ENCODE measurements at regions not wholly inside any gene's neighbourhood (a gene's known extent, or its start where the extent isn't known, plus 50 kb on each side); places are given as distances from the start of the nearest gene placed in this dataset.

GRCh38 chr5:174340226-174340625 is 294.7 kb downstream of the NSG2 start:
- intact Hi-C loops (cut with DNase I): no loop called here
- no peak for DNase-seq
- Histone ChIP-seq H3K36me3 (no peaks in the 10 kb centered on the region), H3K4me3 (no peak overlapping the region), H3K27ac (no peak overlapping the region), H3K4me1 (ENCODE audit: insufficient read depth) (no peaks in the 10 kb centered on the region), H3K27me3 (no peaks in the 10 kb centered on the region), H3K9me3 (no peaks in the 10 kb centered on the region)
- TF ChIP-seq POLR2A (IDR thresholded peaks at IDR 0.05) (no peak), CTCF (IDR thresholded peaks at IDR 0.05) (no peak), EP300 (IDR thresholded peaks at IDR 0.05) (no peak)
- WGBS, 3 donors: 73 to 77% (median 76%) methylated on average over 5 of the region's 5 CpGs

GRCh38 chr5:174342696-174343095 is 297.2 kb downstream of the NSG2 start:
- Histone ChIP-seq H3K4me1 (ENCODE audit: insufficient read depth) (no peaks in the 10 kb centered on the region), H3K4me3 (no peak overlapping the region), H3K9me3 (no peaks in the 10 kb centered on the region), H3K27ac (no peak overlapping the region), H3K36me3 (no peaks in the 10 kb centered on the region), H3K27me3 (no peaks in the 10 kb centered on the region)
- 83 to 90% (median 84%) methylated on average over 1 of the region's 1 CpG for WGBS, 3 donors
- intact Hi-C loops (cut with DNase I): no loop called here
- TF ChIP-seq EP300 (IDR thresholded peaks at IDR 0.05) (no peak), CTCF (IDR thresholded peaks at IDR 0.05) (no peak), POLR2A (IDR thresholded peaks at IDR 0.05) (no peak)
- DNase-seq: no peak

GRCh38 chr5:174343826-174344225 is 298.3 kb downstream of the NSG2 start:
- 65 to 77% (median 72%) methylated on average over 7 of the region's 7 CpGs for WGBS, 3 donors
- H3K27me3 ChIP-seq: no peaks in the 10 kb centered on the region
- no peaks in the 10 kb centered on the region for H3K36me3 ChIP-seq
- DNase-seq: no peak
- no peaks in the 10 kb centered on the region for H3K4me1 ChIP-seq (ENCODE audit: insufficient read depth)
- intact Hi-C loops (cut with DNase I): no loop called here
- H3K4me3 ChIP-seq: no peak overlapping the region
- H3K9me3 ChIP-seq: no peaks in the 10 kb centered on the region
- H3K27ac ChIP-seq: no peak overlapping the region
- TF ChIP-seq EP300 (IDR thresholded peaks at IDR 0.05) (no peak), CTCF (IDR thresholded peaks at IDR 0.05) (no peak), POLR2A (IDR thresholded peaks at IDR 0.05) (no peak)

- H3K4me3 ChIP-seq: no peak overlapping the region
- intact Hi-C loops (cut with DNase I): no loop called here
- no peaks in the 10 kb centered on the region for H3K4me1 ChIP-seq (ENCODE audit: insufficient read depth)
- no peak for DNase-seq
- no peak overlapping the region for H3K27ac ChIP-seq
- H3K36me3 ChIP-seq: no peaks in the 10 kb centered on the region
- 63 to 72% (median 63%) methylated on average over 4 of the region's 4 CpGs for WGBS, 3 donors
- no peaks in the 10 kb centered on the region for H3K27me3 ChIP-seq
- H3K9me3 ChIP-seq: no peaks in the 10 kb centered on the region
- TF ChIP-seq CTCF (IDR thresholded peaks at IDR 0.05) (no peak), EP300 (IDR thresholded peaks at IDR 0.05) (no peak), POLR2A (IDR thresholded peaks at IDR 0.05) (no peak)
These were observed 298.8 kb downstream of the NSG2 start for GRCh38 chr5:174344335-174344734.

GRCh38 chr5:174347183-174347582 is 301.7 kb downstream of the NSG2 start:
- no peak overlapping the region for H3K4me3 ChIP-seq
- no peak for TF ChIP-seq POLR2A (IDR thresholded peaks at IDR 0.05)
- no peak for TF ChIP-seq CTCF (IDR thresholded peaks at IDR 0.05)
- TF ChIP-seq EP300 (IDR thresholded peaks at IDR 0.05): no peak
- no peak overlapping the region for H3K27ac ChIP-seq
- intact Hi-C loops (cut with DNase I): no loop called here
- WGBS, 3 donors: 88 to 92% (median 92%) methylated on average over 1 of the region's 1 CpG
- no peaks in the 10 kb centered on the region for H3K36me3 ChIP-seq
- DNase-seq: no peak
- H3K27me3 ChIP-seq: no peaks in the 10 kb centered on the region
- H3K4me1 ChIP-seq (ENCODE audit: insufficient read depth): no peaks in the 10 kb centered on the region
- H3K9me3 ChIP-seq: no peaks in the 10 kb centered on the region
